HEK293T (cell line): ENCODE measurements at regions not wholly inside any gene's neighbourhood (a gene's known extent, or its start where the extent isn't known, plus 50 kb on each side); places are given as distances from the start of the nearest gene placed in this dataset.
"Not testable (repeated sequence)": the region's sequence is repeated elsewhere in the genome, so short reads cannot be mapped to it uniquely, and the experiment has no call there.

ENCODE experiments used
- CTCF ChIA-PET: fragments of 350-600 bp; formaldehyde crosslinking; extraction: SDS; loops from one replicate; lab custom pipeline; 2021; ENCODE audit warnings: antibody characterized with exemption, inconsistent platforms; lab: Yijun Ruan, JAX
- POLR2A ChIA-PET: fragments of 350-600 bp; formaldehyde crosslinking; extraction: SDS; loops from one replicate; lab custom pipeline; 2020; ENCODE audit warnings: antibody characterized with exemption, inconsistent platforms; lab: Yijun Ruan, JAX
- DNase-seq: peaks from one replicate; pipeline ENCODE4 v3.0.0; 2012; ENCODE audit warnings: mixed read lengths; ENCODE audit errors: extremely low spot score
- ARNT ChIP-seq: fragments of 450-650 bp; IDR thresholded peaks from 2 replicates; pipeline ENCODE4 v1.6.1; 2017; ENCODE audit warnings: mild to moderate bottlenecking
- BHLHE40 ChIP-seq: fragments of 450-650 bp; IDR thresholded peaks from 2 replicates; pipeline ENCODE4 v1.6.1; 2016; ENCODE audit warnings: mild to moderate bottlenecking, moderate library complexity, borderline replicate concordance
- CTBP1 ChIP-seq: fragments of 450-650 bp; IDR thresholded peaks from 2 replicates; pipeline ENCODE4 v1.6.1; 2016; ENCODE audit warnings: borderline replicate concordance
- ELF4 ChIP-seq: fragments of 450-650 bp; IDR thresholded peaks from 2 replicates; pipeline ENCODE4 v1.6.1; 2017; ENCODE audit warnings: antibody characterized with exemption
- FOXA1 ChIP-seq: fragments of 450-650 bp; IDR thresholded peaks from 2 replicates; pipeline ENCODE4 v1.6.1; 2016; ENCODE audit warnings: mild to moderate bottlenecking
- FOXK2 ChIP-seq: fragments of 450-650 bp; IDR thresholded peaks from 2 replicates; pipeline ENCODE4 v1.6.1; 2016; ENCODE audit warnings: mild to moderate bottlenecking
- FOXM1 ChIP-seq: fragments of 450-650 bp; IDR thresholded peaks from 2 replicates; pipeline ENCODE4 v1.6.1; 2017; ENCODE audit warnings: mild to moderate bottlenecking, borderline replicate concordance
- HDGF ChIP-seq: fragments of 450-650 bp; IDR thresholded peaks from 2 replicates; pipeline ENCODE4 v1.6.1; 2017; ENCODE audit warnings: antibody characterized with exemption, borderline replicate concordance
- L3MBTL2 ChIP-seq: fragments of 450-650 bp; conservative IDR thresholded peaks from 2 replicates; pipeline ENCODE4 v1.6.1; 2016; ENCODE audit warnings: mild to moderate bottlenecking
- LEF1 ChIP-seq: fragments of 450-650 bp; IDR thresholded peaks from 2 replicates; pipeline ENCODE4 v1.6.1; 2017; ENCODE audit warnings: mild to moderate bottlenecking, borderline replicate concordance
- NFRKB ChIP-seq: fragments of 450-650 bp; IDR thresholded peaks from 2 replicates; pipeline ENCODE4 v1.6.1; 2016; ENCODE audit warnings: mild to moderate bottlenecking, moderate library complexity
- SP1 ChIP-seq: fragments of 450-650 bp; IDR thresholded peaks from 2 replicates; pipeline ENCODE4 v1.6.1; 2017
- SUZ12 ChIP-seq: fragments of 450-650 bp; IDR thresholded peaks from 2 replicates; pipeline ENCODE4 v1.6.1; 2016; ENCODE audit warnings: mild to moderate bottlenecking
- TARDBP ChIP-seq: fragments of 450-650 bp; IDR thresholded peaks from 2 replicates; pipeline ENCODE4 v1.6.1; 2016
- ZNF384 ChIP-seq: fragments of 450-650 bp; IDR thresholded peaks from 2 replicates; pipeline ENCODE4 v1.6.1; 2016
- TF ChIP-seq, protein P1 (sequence below): fragments of 450-650 bp; IDR thresholded peaks from 2 replicates; pipeline ENCODE4 v1.6.1; 2016

DNA sequence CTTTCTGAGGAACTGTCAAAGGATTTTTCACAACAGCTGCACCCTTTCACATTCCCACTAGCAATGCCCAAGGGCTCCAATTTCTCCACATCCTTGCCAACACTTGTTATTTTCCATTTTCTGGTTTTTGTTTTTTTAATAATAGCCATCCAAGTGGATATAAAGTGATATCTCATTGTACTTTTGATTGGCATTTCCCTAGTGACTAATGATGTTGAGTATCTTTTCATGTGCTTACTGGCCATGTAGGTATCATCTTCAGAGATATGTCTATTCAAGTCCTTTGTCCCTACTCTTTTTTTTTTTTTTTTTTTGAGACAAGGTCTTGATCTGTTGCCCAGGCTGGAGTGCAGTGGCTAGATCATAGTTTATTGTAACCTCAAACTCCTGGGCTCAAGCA lies 115.8 kb upstream of the HAND1 start:
- TF ChIP-seq FOXA1 (no peak), SP1 (no peak), LEF1 (no peak), HDGF (no peak), FOXM1 (no peak), CTBP1 (no peak), BHLHE40 (no peak), FOXK2 (no peak), ZNF384 (no peak), TARDBP (no peak), ARNT (no peak), NFRKB (no peak), L3MBTL2 (no peak), ELF4 (no peak), SUZ12 (no peak)
- TF ChIP-seq, protein P1, sequence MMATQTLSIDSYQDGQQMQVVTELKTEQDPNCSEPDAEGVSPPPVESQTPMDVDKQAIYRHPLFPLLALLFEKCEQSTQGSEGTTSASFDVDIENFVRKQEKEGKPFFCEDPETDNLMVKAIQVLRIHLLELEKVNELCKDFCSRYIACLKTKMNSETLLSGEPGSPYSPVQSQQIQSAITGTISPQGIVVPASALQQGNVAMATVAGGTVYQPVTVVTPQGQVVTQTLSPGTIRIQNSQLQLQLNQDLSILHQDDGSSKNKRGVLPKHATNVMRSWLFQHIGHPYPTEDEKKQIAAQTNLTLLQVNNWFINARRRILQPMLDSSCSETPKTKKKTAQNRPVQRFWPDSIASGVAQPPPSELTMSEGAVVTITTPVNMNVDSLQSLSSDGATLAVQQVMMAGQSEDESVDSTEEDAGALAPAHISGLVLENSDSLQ: no peak
- DNase-seq: no peak
- ChIA-PET POLR2A (no interaction called here), CTCF (no interaction called here)

DNA sequence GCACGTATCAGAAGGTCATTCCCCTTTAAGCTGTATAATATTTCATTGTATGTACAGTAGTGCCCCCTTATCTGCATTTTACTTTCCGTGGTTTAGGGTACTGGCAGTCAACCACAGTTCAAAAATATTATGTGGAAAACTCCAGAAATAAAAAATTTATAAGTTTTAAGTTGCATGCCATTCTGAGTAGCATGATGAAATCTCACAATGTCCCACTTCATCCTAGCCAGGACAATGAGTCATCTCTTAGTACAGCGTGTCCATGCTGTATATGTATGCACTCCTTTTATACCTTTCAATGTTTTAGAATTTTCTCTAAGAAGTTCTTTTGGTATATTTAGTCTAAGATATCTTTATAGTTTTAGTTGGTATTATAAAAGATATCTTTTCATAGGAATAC lies 115.0 kb upstream of the HAND1 start:
- POLR2A ChIA-PET: no interaction called here
- TF ChIP-seq ZNF384 (no peak), FOXK2 (no peak), NFRKB (no peak), SUZ12 (no peak), L3MBTL2 (no peak), TARDBP (no peak), FOXA1 (no peak), LEF1 (no peak), ELF4 (no peak), FOXM1 (no peak), BHLHE40 (no peak), HDGF (no peak), ARNT (no peak)
- TF ChIP-seq, protein P1: no peak
- no peak for DNase-seq
- CTCF ChIA-PET: no interaction called here

DNA sequence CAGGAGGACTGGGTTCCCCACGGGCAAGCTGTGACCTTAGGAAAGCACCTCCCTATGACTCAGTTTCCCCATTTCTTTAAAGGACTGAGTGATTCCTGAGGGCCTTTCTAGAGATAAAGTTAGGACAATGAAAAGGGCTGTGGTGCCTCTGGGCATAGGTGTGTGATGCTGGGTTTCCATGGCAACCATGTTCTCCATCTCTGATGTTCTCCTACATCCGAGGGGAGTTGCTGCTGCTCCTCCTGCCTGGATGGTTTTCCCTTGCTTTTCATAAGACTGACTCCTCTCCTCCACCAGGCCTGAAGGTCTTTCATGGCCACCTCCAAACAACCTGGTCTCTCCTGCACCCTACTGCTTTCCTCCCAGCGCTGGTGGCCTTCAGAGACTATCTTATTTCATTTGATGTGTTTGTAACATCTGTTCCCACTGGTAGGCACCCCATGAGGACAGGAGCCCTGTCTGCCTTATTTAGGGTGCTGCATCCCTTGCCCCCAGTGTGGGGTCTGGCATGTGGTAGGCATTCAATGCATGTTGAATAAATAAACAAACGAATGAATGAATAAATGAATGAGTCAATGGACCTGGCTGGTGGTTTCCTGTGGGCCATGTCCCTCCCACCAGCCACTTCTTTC lies 112.2 kb upstream of the HAND1 start:
- DNase-seq: no peak

DNA sequence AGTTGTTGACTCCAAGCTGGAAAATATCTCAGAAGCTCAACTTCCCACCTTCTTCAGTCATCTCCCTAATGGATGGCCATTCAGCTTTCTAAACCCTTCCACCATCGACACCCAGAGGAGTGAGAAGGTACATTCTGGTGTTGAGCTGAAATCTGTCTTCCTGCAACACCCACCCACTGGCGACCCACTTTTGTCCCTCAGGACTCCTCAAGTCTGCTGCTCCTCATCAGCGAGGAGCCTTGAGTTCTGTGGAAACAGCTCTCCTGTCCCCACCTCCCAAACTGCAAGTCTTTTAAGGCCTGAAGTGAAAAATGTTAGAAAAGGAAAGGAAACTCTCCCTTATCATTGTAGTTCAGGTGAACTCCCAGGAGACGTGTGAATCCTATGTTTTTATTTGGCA lies 111.5 kb upstream of the HAND1 start:
- TF ChIP-seq FOXM1 (no peak), SUZ12 (no peak), TARDBP (no peak), ARNT (no peak), CTBP1 (no peak), L3MBTL2 (no peak), LEF1 (no peak), FOXA1 (no peak), SP1 (no peak)
- TF ChIP-seq, protein P1: no peak
- ChIA-PET CTCF (interaction anchor here (0.6 kb wide), 2 partner anchors 61 to 174 kb away, joined by 3 to 5 read pairs; no protein-coding TSS in a partner anchor), POLR2A (no interaction called here)
- no peak for DNase-seq

More for the DNA sequence above, 112.2 kb upstream of the HAND1 start:
- ChIA-PET POLR2A (no interaction called here), CTCF (no interaction called here)
- no peak for TF ChIP-seq SP1
- TF ChIP-seq LEF1: no peak
- no peak for TF ChIP-seq FOXA1
- no peak for TF ChIP-seq CTBP1

DNA sequence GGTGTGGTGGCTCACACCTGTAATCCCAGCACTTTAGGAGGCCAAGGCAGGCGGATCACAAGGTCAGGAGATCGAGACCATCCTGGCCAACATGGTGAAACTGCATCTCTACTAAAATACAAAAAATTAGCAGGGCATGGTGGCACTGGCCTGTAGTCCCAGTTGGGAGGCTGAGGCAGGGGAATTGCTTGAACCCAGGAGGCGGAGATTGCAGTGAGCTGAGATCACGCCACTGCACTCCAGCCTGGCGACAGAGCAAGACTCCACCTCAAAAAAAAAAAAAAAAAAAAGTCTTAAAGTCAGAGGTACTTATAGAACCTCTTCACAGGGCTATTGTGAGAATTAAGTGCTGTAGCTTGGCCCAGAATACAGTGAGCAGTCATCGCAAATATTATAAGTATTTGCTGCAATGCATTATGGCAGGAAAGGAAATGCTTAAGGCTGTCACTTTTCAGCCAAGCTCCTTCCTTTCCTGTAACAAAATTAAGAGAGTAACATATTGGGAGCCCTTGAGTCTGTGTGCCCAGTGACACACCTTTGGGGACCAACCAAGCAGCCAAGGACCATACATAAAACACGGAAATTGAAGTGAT lies 110.9 kb upstream of the HAND1 start:
- CTCF ChIA-PET: interaction anchor here (0.6 kb wide), 2 partner anchors 61 to 175 kb away, joined by 3 to 5 read pairs; no protein-coding TSS in a partner anchor
- DNase-seq, POLR2A ChIA-PET: not testable (repeated sequence)

DNA sequence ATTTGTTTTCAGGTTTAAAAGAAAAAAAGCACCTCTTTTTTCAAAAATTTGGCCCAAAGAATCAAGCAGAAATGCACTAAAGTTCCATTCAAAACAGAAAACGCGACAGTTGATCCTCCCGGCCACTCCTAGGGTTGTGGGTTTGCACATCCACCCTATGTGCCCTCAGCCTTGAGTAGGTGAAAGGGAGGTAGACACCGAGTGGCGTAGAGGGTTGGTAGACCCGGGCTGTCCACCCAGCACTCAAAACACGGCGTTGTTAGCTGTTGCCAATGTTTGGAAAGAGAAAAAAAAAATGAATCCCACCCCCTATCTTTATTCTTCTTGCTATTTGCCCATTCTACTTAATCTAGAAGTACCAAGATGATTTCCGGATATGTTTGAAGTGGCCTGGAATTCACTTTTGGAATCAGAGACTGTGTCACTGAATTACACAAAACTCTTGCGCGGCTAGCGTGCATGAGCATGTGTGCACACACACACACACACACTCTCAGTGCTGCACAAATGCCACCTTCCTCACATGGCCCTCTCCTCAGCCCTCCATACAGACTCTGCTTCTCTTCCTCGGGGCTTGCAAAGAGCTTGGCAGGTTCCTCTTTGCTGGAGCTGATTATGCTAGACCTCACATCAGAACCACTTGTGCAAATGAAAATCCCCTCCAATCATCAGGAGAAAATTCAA lies 110.2 kb upstream of the HAND1 start:
- TF ChIP-seq ELF4 (no peak), SP1 (no peak), ZNF384 (no peak), FOXA1 (no peak), FOXM1 (no peak), NFRKB (no peak), HDGF (no peak), CTBP1 (no peak), ARNT (no peak), FOXK2 (no peak), L3MBTL2 (no peak)
- ChIA-PET POLR2A (interaction anchor here (0.7 kb wide), 1 partner anchor 114 kb away, joined by 3 read pairs; no protein-coding TSS in a partner anchor), CTCF (no interaction called here)
- DNase-seq: no peak
